Spleen (tissue), 7 donors: ENCODE measurements at regions not wholly inside any gene's neighbourhood (a gene's known extent, or its start where the extent isn't known, plus 50 kb on each side); places are given as distances from the start of the nearest gene placed in this dataset.

Source experiments
- CTCF ChIP-seq, 11 experiments: fragments of 200-600 bp in 7 of 11; fragments of 450-650 bp in 4 of 11; sonication (generic) in 4 of 11; IDR thresholded peaks in 8 of 11; conservative IDR thresholded peaks in 3 of 11; 1 replicate in 7 of 11; 2 replicates in 4 of 11; pipeline versions ENCODE4 v1.4.0 to v1.8.0; 2016 to 2021; ENCODE audit warnings: antibody characterized with exemption in 11 of 11, inconsistent platforms in 4 of 11, mild to moderate bottlenecking in 1 of 11
- POLR2AphosphoS5 ChIP-seq, 3 donors: sonication (generic); formaldehyde crosslinking; IDR thresholded peaks; one replicate each; pipeline ENCODE4 v1.5.1; 2017; ENCODE audit warnings: antibody characterized with exemption in 3 of 3
- donor health status: DM: no; HTN: no; CAD: no; lungs with moderate emphysema.
- donor health status: DM: no; HTN: no; CAD: no.
- donor health status: DM: no; HTN: no; CAD: no.

- TF ChIP-seq CTCF (IDR thresholded peaks at IDR 0.05 in 8 of 11, conservative IDR thresholded peaks at IDR 0.05 in 3 of 11) (no peak), POLR2AphosphoS5 (IDR thresholded peaks at IDR 0.05) (no peak)
These were observed 99.2 kb upstream of the KCNK2 start for GRCh38 chr1:214983126-214983869.
